NCI-H2171 (cell line): ENCODE measurements at regions not wholly inside any gene's neighbourhood (a gene's known extent, or its start where the extent isn't known, plus 50 kb on each side); places are given as distances from the start of the nearest gene placed in this dataset.

Source experiments
- DNase-seq: peaks from one replicate; lab custom pipeline; 2025; lab: John Stamatoyannopoulos, UW

- DNase-seq, result no peak
Measured at GRCh38 chr15:37789881-37790280, 144.6 kb upstream of the TMCO5A start.

GRCh38 chr15:37791693-37792092, 142.7 kb upstream of the TMCO5A start:
- DNase-seq, result no peak

- DNase-seq, result no peak
Measured at GRCh38 chr15:37792351-37792750, 142.1 kb upstream of the TMCO5A start.

GRCh38 chr15:37793851-37794250, 140.6 kb upstream of the TMCO5A start:
- no peak for DNase-seq

GRCh38 chr15:37794947-37795346, 139.5 kb upstream of the TMCO5A start:
- no peak for DNase-seq

- DNase-seq, result no peak
Measured at GRCh38 chr15:37801529-37801928, 132.9 kb upstream of the TMCO5A start.

GRCh38 chr15:37806808-37807207, 127.6 kb upstream of the TMCO5A start:
- DNase-seq, result no peak

- DNase-seq, result no peak
Measured at GRCh38 chr15:37810381-37810780, 124.1 kb upstream of the TMCO5A start.

- no peak for DNase-seq
Measured at GRCh38 chr15:37813306-37813705, 121.1 kb upstream of the TMCO5A start.

GRCh38 chr15:37814847-37815515, 119.5 kb upstream of the TMCO5A start:
- DNase-seq, result no peak

GRCh38 chr15:37818152-37818677, 116.2 kb upstream of the TMCO5A start:
- DNase-seq, result no peak

- no peak for DNase-seq
Measured at GRCh38 chr15:37819191-37819590, 115.2 kb upstream of the TMCO5A start.

- DNase-seq, result no peak
Measured at GRCh38 chr15:37820380-37821128, 113.9 kb upstream of the TMCO5A start.

- DNase-seq, result no peak
Measured at GRCh38 chr15:37823601-37824275, 110.7 kb upstream of the TMCO5A start.

- DNase-seq, result no peak
Measured at GRCh38 chr15:37824717-37825382, 109.6 kb upstream of the TMCO5A start.

GRCh38 chr15:37837276-37837675, 97.2 kb upstream of the TMCO5A start:
- DNase-seq, result no peak

- no peak for DNase-seq
Measured at GRCh38 chr15:37847776-37848175, 86.7 kb upstream of the TMCO5A start.

GRCh38 chr15:37856109-37856508, 78.3 kb upstream of the TMCO5A start:
- DNase-seq, result no peak

- no peak for DNase-seq
Measured at GRCh38 chr15:37860896-37861295, 73.5 kb upstream of the TMCO5A start.

GRCh38 chr15:37865687-37866086, 68.8 kb upstream of the TMCO5A start:
- DNase-seq, result no peak

GRCh38 chr15:37870711-37871110, 63.7 kb upstream of the TMCO5A start:
- DNase-seq, result no peak

- DNase-seq, result no peak
Measured at GRCh38 chr15:37872661-37873060, 61.8 kb upstream of the TMCO5A start.
